K562 (cell line): ENCODE measurements at regions not wholly inside any gene's neighbourhood (a gene's known extent, or its start where the extent isn't known, plus 50 kb on each side); places are given as distances from the start of the nearest gene placed in this dataset.

Experiments used
- ATAC-seq: fragments of 200-7000 bp; cut with Tn5 transposase; 3 replicates; pipeline ENCODE4 v1.9.1; 2020; ENCODE audit warnings: moderate library complexity
- BruUV-seq: library from RNA; stranded (reverse); fragments of 400-500 nt; replicated peaks from 2 replicates; lab custom pipeline; 2021; lab: Mats Ljungman, UMichigan
- CTCF ChIA-PET: fragments of 300-600 bp; formaldehyde crosslinking; extraction: SDS; loops from one replicate; lab custom pipeline; 2021; ENCODE audit warnings: low intra/inter-chr PET ratio; lab: Yijun Ruan, JAX
- POLR2A ChIA-PET: fragments of 300-600, 350-650 bp; sonication (Branson Sonifier 250); formaldehyde crosslinking; extraction: SDS; loops from one replicate; lab custom pipeline; 2021; ENCODE audit warnings: antibody characterized with exemption, inconsistent platforms; lab: Yijun Ruan, JAX
- DNase-seq, 4 experiments: peaks; one replicate each; pipeline versions ENCODE4 v3.0.0 to v3.0.0-alpha.2; 2011 to 2018; ENCODE audit warnings: low spot score in 3 of 4, mixed read lengths in 3 of 4; ENCODE audit errors: extremely low read depth in 1 of 4
- FAIRE-seq: peaks from 2 replicates; lab custom pipeline; 2011; peaks lifted over from hg19 to GRCh38; lab: Jason Lieb, UNC
- H2AFZ ChIP-seq: 2 replicates; pipeline ENCODE4 v1.6.0; 2011; ENCODE audit warnings: low read depth, low read length, control low read depth, inconsistent platforms
- H3K27ac ChIP-seq: fragments of 200-600 bp; 3 replicates; pipeline ENCODE4 v1.8.0; 2011; ENCODE audit warnings: low read depth, mild to moderate bottlenecking, control low read depth, inconsistent platforms, low read length, moderate library complexity, mixed read lengths; ENCODE audit errors: extremely low read depth
- H3K27me3 ChIP-seq, 2 experiments: fragments of 300-600 bp in 1 of 2; 2 replicates in 1 of 2; 3 replicates in 1 of 2; pipeline versions ENCODE4 v1.6.0 to v1.8.0; 2011; ENCODE audit warnings: inconsistent platforms in 2 of 2, low read length in 2 of 2, mild to moderate bottlenecking in 1 of 2, mixed read lengths in 1 of 2, moderate library complexity in 1 of 2; ENCODE audit not compliant: control insufficient read depth in 2 of 2, insufficient read depth in 2 of 2
- H3K36me3 ChIP-seq: fragments of 300-600 bp; 3 replicates; pipeline ENCODE4 v1.8.0; 2011; ENCODE audit warnings: mild to moderate bottlenecking, low read length, inconsistent platforms; ENCODE audit not compliant: control insufficient read depth, insufficient read depth
- H3K4me1 ChIP-seq, 2 experiments: fragments of 200-600 bp in 1 of 2; replicated peaks in 1 of 2; 2 replicates in 1 of 2; 3 replicates in 1 of 2; pipeline versions ENCODE4 v1.5.1 to v1.8.0; 2011; ENCODE audit warnings: inconsistent platforms in 2 of 2, low read length in 2 of 2, mild to moderate bottlenecking in 1 of 2, mixed read lengths in 1 of 2, moderate library complexity in 1 of 2; ENCODE audit not compliant: control insufficient read depth in 2 of 2, insufficient read depth in 2 of 2
- H3K4me2 ChIP-seq: 2 replicates; pipeline ENCODE4 v1.6.1; 2011; ENCODE audit warnings: low read length, control low read depth, inconsistent platforms, mixed read lengths; ENCODE audit not compliant: insufficient read depth
- H3K4me3 ChIP-seq: fragments of 200-600 bp; sonication (generic), shearing (Covaris generic); 2 replicates; pipeline ENCODE4 v1.5.1; 2016; ENCODE audit warnings: control low read depth, inconsistent platforms
- H3K79me2 ChIP-seq: fragments of 200-600 bp; 3 replicates; pipeline ENCODE4 v1.8.0; 2011; ENCODE audit warnings: low read length, inconsistent platforms; ENCODE audit not compliant: control insufficient read depth, insufficient read depth
- H3K9ac ChIP-seq, 2 experiments: 2 replicates each; pipeline versions ENCODE4 v1.6.0 to v1.6.1; 2011; ENCODE audit warnings: low read depth in 2 of 2, low read length in 2 of 2, control low read depth in 1 of 2, inconsistent platforms in 1 of 2, mild to moderate bottlenecking in 1 of 2, mixed read lengths in 1 of 2; ENCODE audit not compliant: insufficient read depth in 1 of 2
- H3K9me1 ChIP-seq: one replicate; pipeline ENCODE4 v1.6.0; 2011; ENCODE audit warnings: inconsistent platforms, mild to moderate bottlenecking, low read length, moderate library complexity; ENCODE audit not compliant: control insufficient read depth, insufficient read depth
- H3K9me3 ChIP-seq: replicated peaks from 2 replicates; pipeline ENCODE4 v1.5.1; 2011; ENCODE audit warnings: low read depth, low read length, inconsistent platforms; ENCODE audit not compliant: control insufficient read depth, insufficient read depth
- H4K20me1 ChIP-seq: replicated peaks from 2 replicates; pipeline ENCODE4 v1.6.1; 2011; ENCODE audit warnings: low read length, inconsistent platforms, mixed read lengths; ENCODE audit not compliant: control insufficient read depth, insufficient read depth
- ELK1 ChIP-seq: sonication (generic); formaldehyde crosslinking; IDR thresholded peaks from 2 replicates; pipeline ENCODE4 v1.8.1; 2022; ENCODE audit warnings: missing genetic modification reagents
- HNRNPUL1 ChIP-seq: fragments of 200-400 bp; formaldehyde crosslinking; IDR thresholded peaks from 2 replicates; pipeline ENCODE4 v1.6.1; 2017; ENCODE audit warnings: low read length
- KDM1A ChIP-seq, 2 experiments: fragments of 450-650 bp; IDR thresholded peaks; 2 replicates each; pipeline ENCODE4 v1.6.1; 2016; ENCODE audit warnings: mild to moderate bottlenecking in 2 of 2
- LEF1 ChIP-seq: fragments of 450-650 bp; IDR thresholded peaks from 2 replicates; pipeline ENCODE4 v1.6.1; 2016; ENCODE audit warnings: mild to moderate bottlenecking
- MAZ ChIP-seq, 2 experiments: fragments of 450-650 bp in 1 of 2; sonication (generic) in 1 of 2; formaldehyde crosslinking; IDR thresholded peaks in 1 of 2; conservative IDR thresholded peaks in 1 of 2; 2 replicates each; pipeline versions ENCODE4 v1.4.0 to v1.5.0; 2020; ENCODE audit warnings: mild to moderate bottlenecking in 1 of 2, missing genetic modification reagents in 1 of 2
- MTA1 ChIP-seq: fragments of 450-650 bp; IDR thresholded peaks from 2 replicates; pipeline ENCODE4 v1.6.1; 2017; ENCODE audit warnings: borderline replicate concordance
- NR3C1 ChIP-seq: sonication (generic); formaldehyde crosslinking; IDR thresholded peaks from 2 replicates; pipeline ENCODE4 v1.8.1; 2022; ENCODE audit warnings: missing genetic modification reagents
- RHOXF2B ChIP-seq: fragments of 250-450 bp; sonication (Bioruptor Pico); conservative IDR thresholded peaks from 2 replicates; pipeline ENCODE4 v1.5.1; 2021
- TAF9B ChIP-seq: fragments of 450-650 bp; IDR thresholded peaks from 2 replicates; pipeline ENCODE4 v1.6.1; 2018; ENCODE audit warnings: mild to moderate bottlenecking; ENCODE audit not compliant: partially characterized antibody
- TCF3 ChIP-seq: sonication (generic); formaldehyde crosslinking; IDR thresholded peaks from 2 replicates; pipeline ENCODE4 v1.4.0; 2020; ENCODE audit warnings: mild to moderate bottlenecking, missing genetic modification reagents
- TSC22D4 ChIP-seq: fragments of 450-650 bp; IDR thresholded peaks from 2 replicates; pipeline ENCODE4 v1.6.1; 2016; ENCODE audit warnings: missing genetic modification characterization, missing biosample characterization, control low read depth
- ZNF253 ChIP-seq: fragments of 250-450 bp; sonication (Bioruptor Pico); conservative IDR thresholded peaks from 2 replicates; pipeline ENCODE4 v1.6.1; 2021; ENCODE audit warnings: mild to moderate bottlenecking
- ZNF609 ChIP-seq: sonication (generic); formaldehyde crosslinking; IDR thresholded peaks from 2 replicates; pipeline ENCODE4 v1.8.1; 2023; ENCODE audit warnings: missing genetic modification reagents, mild to moderate bottlenecking, borderline replicate concordance
- ZNF668 ChIP-seq: fragments of 250-450 bp; sonication (Bioruptor Pico); IDR thresholded peaks from 2 replicates; pipeline ENCODE4 v1.8.0; 2022; ENCODE audit warnings: mild to moderate bottlenecking, inconsistent platforms
- ZNF79 ChIP-seq: fragments of 250-450 bp; sonication (Bioruptor Pico); IDR thresholded peaks from 2 replicates; pipeline ENCODE4 v1.4.0; 2020; ENCODE audit warnings: low read depth, mild to moderate bottlenecking, moderate library complexity
- WGBS: fragments of 100-300 bp; shearing (Covaris generic); methylation state at CpG from one replicate; pipeline ENCODE4 v1.1.6; 2016; ENCODE audit warnings: low coverage, mixed read lengths; ENCODE audit not compliant: insufficient coverage; ENCODE audit errors: missing lambda C conversion rate; 5-methylcytosine and 5-hydroxymethylcytosine counted together
- in situ Hi-C: fragments of 300-500 bp; cut with MboI; formaldehyde crosslinking; loops from 4 replicates; pipeline ENCODE4 v1.15.0; 2018; ENCODE audit warnings: inconsistent platforms, mixed read lengths
- intact Hi-C: fragments of 100-400 bp; cut with micrococcal nuclease; formaldehyde crosslinking; loops from 2 replicates; pipeline ENCODE4 v1.14.2; 2022
- TF ChIP-seq, protein P1 (sequence below): fragments of 200-800 bp; sonication (Bioruptor generic); IDR thresholded peaks from 2 replicates; pipeline ENCODE4 v1.6.1; 2017; ENCODE audit warnings: missing genetic modification characterization, missing compliant biosample characterization
- TF ChIP-seq, protein P2 (sequence below): sonication (generic); formaldehyde crosslinking; IDR thresholded peaks from 2 replicates; pipeline ENCODE4 v1.9.0; 2022; ENCODE audit warnings: mild to moderate bottlenecking, missing genetic modification reagents

DNA sequence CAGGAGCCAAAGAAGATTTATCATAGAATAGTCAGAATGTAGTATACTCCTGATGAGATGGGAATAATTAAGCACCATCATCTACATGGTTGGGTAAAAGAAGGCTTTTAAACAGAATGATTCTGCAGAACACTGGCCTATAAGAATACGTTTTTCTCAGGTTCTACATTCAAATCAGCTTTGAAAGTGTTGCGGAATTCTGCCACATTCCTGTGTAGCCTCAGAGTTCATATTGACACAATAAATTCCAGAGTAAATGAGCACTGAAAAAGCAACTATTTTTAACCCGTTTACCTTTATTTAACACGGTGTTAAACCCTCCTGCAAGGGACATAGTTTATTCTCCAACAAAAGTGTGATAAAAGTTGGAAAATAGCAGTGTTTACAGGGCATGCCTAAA lies 950.2 kb upstream of the SLIT2 start (continued):
- TF ChIP-seq, protein P1, sequence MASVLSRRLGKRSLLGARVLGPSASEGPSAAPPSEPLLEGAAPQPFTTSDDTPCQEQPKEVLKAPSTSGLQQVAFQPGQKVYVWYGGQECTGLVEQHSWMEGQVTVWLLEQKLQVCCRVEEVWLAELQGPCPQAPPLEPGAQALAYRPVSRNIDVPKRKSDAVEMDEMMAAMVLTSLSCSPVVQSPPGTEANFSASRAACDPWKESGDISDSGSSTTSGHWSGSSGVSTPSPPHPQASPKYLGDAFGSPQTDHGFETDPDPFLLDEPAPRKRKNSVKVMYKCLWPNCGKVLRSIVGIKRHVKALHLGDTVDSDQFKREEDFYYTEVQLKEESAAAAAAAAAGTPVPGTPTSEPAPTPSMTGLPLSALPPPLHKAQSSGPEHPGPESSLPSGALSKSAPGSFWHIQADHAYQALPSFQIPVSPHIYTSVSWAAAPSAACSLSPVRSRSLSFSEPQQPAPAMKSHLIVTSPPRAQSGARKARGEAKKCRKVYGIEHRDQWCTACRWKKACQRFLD (CRISPR knock-in tag) = no peak
- TF ChIP-seq TAF9B (no peak), KDM1A (IDR thresholded peaks at IDR 0.05) (no peak), TCF3 (CRISPR knock-in tag) (no peak), MTA1 (no peak), LEF1 (no peak), RHOXF2B (no peak), MAZ (CRISPR knock-in tag; conservative IDR thresholded peaks at IDR 0.05 in 1 of 2, IDR thresholded peaks at IDR 0.05 in 1 of 2) (no peak), TSC22D4 (tag) (no peak)

GRCh38 chr4:19300213-19300612 lies 951.5 kb upstream of the SLIT2 start:
- DNase-seq (no peak), ATAC-seq (no peak), FAIRE-seq (no peak)
- intact Hi-C loops (no loop called here), in situ Hi-C loops (no loop called here)
- Histone ChIP-seq H3K4me1 (no peaks in the 10 kb centered on the region), H3K27me3 (no peaks in the 10 kb centered on the region), H3K27ac (no peak overlapping the region), H4K20me1 (no peaks in the 10 kb centered on the region), H3K79me2 (no peaks in the 10 kb centered on the region), H3K9me3 (no peaks in the 10 kb centered on the region; the same call in 1 of the 2 replicates), H3K9me1 (no peaks in the 10 kb centered on the region), H3K36me3 (no peaks in the 10 kb centered on the region), H3K4me2 (no peak overlapping the region), H3K9ac (no peak overlapping the region), H3K4me3 (no peak overlapping the region), H2AFZ (no peak overlapping the region)
- WGBS = 8% methylated on average over 1 of the region's 1 CpG
- no TSS peak for BruUV-seq
- CTCF ChIA-PET = no interaction called here
- POLR2A ChIA-PET = no interaction called here
- no peak for TF ChIP-seq ZNF253 (CRISPR knock-in tag)
- TF ChIP-seq ZNF609 (CRISPR knock-in tag) = no peak
- TF ChIP-seq, protein P2, sequence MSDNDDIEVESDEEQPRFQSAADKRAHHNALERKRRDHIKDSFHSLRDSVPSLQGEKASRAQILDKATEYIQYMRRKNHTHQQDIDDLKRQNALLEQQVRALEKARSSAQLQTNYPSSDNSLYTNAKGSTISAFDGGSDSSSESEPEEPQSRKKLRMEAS (CRISPR knock-in tag) = no peak
- TF ChIP-seq NR3C1 (CRISPR knock-in tag) = no peak
- no peak for TF ChIP-seq ZNF79 (CRISPR knock-in tag)
- TF ChIP-seq HNRNPUL1 = no peak
- TF ChIP-seq ZNF668 (CRISPR knock-in tag) = no peak
- TF ChIP-seq ELK1 = no peak
